DND-41 (cell line): ENCODE measurements at regions not wholly inside any gene's neighbourhood (a gene's known extent, or its start where the extent isn't known, plus 50 kb on each side); places are given as distances from the start of the nearest gene placed in this dataset.

Experiments used
- ATAC-seq: fragments of 200-7000 bp; cut with Tn5 transposase; 3 replicates; pipeline ENCODE4 v1.9.1; 2021; ENCODE audit warnings: low read depth; ENCODE audit not compliant: insufficient read depth
- DNase-seq: peaks from one replicate; pipeline ENCODE4 v3.0.0-alpha.2; 2020
- H2AFZ ChIP-seq: 2 replicates; pipeline ENCODE4 v1.6.0; 2012; ENCODE audit warnings: low read depth, low read length
- H3K27ac ChIP-seq: 2 replicates; pipeline ENCODE4 v1.5.1; 2012; ENCODE audit warnings: low read length, inconsistent platforms
- H3K27me3 ChIP-seq: fragments of 200-600 bp; sonication (generic); 2 replicates; pipeline ENCODE4 v1.6.0; 2012; ENCODE audit warnings: low read length, mild to moderate bottlenecking, inconsistent platforms; ENCODE audit not compliant: insufficient read depth, poor library complexity
- H3K36me3 ChIP-seq: 2 replicates; pipeline ENCODE4 v1.5.1; 2012; ENCODE audit warnings: low read length, inconsistent platforms; ENCODE audit not compliant: insufficient read depth
- H3K4me1 ChIP-seq: 2 replicates; pipeline ENCODE4 v1.5.1; 2012; ENCODE audit warnings: mild to moderate bottlenecking, low read length; ENCODE audit not compliant: insufficient read depth
- H3K4me2 ChIP-seq: 2 replicates; pipeline ENCODE4 v1.6.0; 2012; ENCODE audit warnings: mild to moderate bottlenecking, moderate library complexity, low read length, inconsistent platforms; ENCODE audit not compliant: insufficient read depth
- H3K4me3 ChIP-seq, 2 experiments: fragments of 200-600 bp in 1 of 2; shearing (Covaris generic) in 1 of 2; 2 replicates each; pipeline ENCODE4 v1.5.1; 2012 to 2016; ENCODE audit warnings: inconsistent platforms in 2 of 2, low read length in 2 of 2, mild to moderate bottlenecking in 2 of 2, low read depth in 1 of 2, moderate library complexity in 1 of 2
- H3K79me2 ChIP-seq: 2 replicates; pipeline ENCODE4 v1.6.0; 2012; ENCODE audit warnings: low read length, inconsistent platforms; ENCODE audit not compliant: insufficient read depth
- H3K9ac ChIP-seq: 2 replicates; pipeline ENCODE4 v1.6.0; 2012; ENCODE audit warnings: low read depth, mild to moderate bottlenecking, inconsistent platforms, low read length, moderate library complexity
- H3K9me3 ChIP-seq: 2 replicates; pipeline ENCODE4 v1.5.1; 2012; ENCODE audit warnings: low read length, moderate library complexity, mild to moderate bottlenecking, inconsistent platforms; ENCODE audit not compliant: insufficient read depth, severe bottlenecking
- H4K20me1 ChIP-seq: 2 replicates; pipeline ENCODE4 v1.6.0; 2012; ENCODE audit warnings: low read length; ENCODE audit not compliant: insufficient read depth
- CTCF ChIP-seq: IDR thresholded peaks from 2 replicates; pipeline ENCODE4 v1.5.1; 2012; ENCODE audit warnings: borderline replicate concordance, low read length, moderate library complexity, mild to moderate bottlenecking; ENCODE audit not compliant: poor library complexity, severe bottlenecking; ENCODE audit errors: extremely low read depth
- EZH2 ChIP-seq: IDR thresholded peaks from 3 replicates; pipeline ENCODE4 v1.6.1; 2012; ENCODE audit warnings: borderline replicate concordance, low read depth, mild to moderate bottlenecking, moderate library complexity, low read length, inconsistent platforms; ENCODE audit not compliant: severe bottlenecking

DNA sequence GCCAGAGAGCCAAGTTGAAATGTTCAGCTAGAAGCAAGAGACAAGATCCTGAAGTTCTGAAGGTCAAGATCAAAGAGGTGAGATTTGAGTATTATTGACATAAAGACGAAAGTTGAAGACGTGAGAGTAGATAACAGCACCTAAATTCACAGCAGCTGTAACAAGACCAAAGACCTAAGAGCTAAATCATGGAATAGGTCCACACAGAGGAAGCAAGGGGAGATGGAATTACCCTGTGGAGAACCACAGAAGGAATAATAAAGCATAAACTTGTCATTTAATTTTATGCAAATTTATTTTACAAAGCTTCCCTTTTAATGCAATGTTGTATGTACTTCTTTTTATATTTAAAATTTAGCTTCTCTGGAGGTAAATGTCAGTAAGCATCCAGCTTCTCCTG, 523.7 kb downstream of the NR2F1-AS1 start:
- Histone ChIP-seq H4K20me1 (no peaks in the 10 kb centered on the region), H3K36me3 (no peaks in the 10 kb centered on the region), H3K27ac (no peak overlapping the region), H3K9me3 (no peaks in the 10 kb centered on the region), H3K4me3 (no peak overlapping the region), H3K4me1 (no peaks in the 10 kb centered on the region), H2AFZ (no peak overlapping the region), H3K27me3 (no peaks in the 10 kb centered on the region), H3K4me2 (no peak overlapping the region), H3K9ac (no peak overlapping the region), H3K79me2 (no peaks in the 10 kb centered on the region)
- DNase-seq: no peak
- no peak for TF ChIP-seq CTCF
- TF ChIP-seq EZH2: no peak
- ATAC-seq: no peak

- no peaks in the 10 kb centered on the region for H3K4me1 ChIP-seq
- no peak for TF ChIP-seq EZH2
- TF ChIP-seq CTCF: no peak
- H3K9ac ChIP-seq: no peak overlapping the region
- H3K27me3 ChIP-seq: no peaks in the 10 kb centered on the region
- H4K20me1 ChIP-seq: no peaks in the 10 kb centered on the region
- H3K79me2 ChIP-seq: no peaks in the 10 kb centered on the region
- DNase-seq (no peak), ATAC-seq (no peak)
- no peak overlapping the region for H3K4me2 ChIP-seq
- H3K36me3 ChIP-seq: no peaks in the 10 kb centered on the region
- H3K9me3 ChIP-seq: no peaks in the 10 kb centered on the region
- H3K27ac ChIP-seq: no peak overlapping the region
- no peak overlapping the region for H3K4me3 ChIP-seq
- H2AFZ ChIP-seq: no peak overlapping the region
These were observed 525.0 kb downstream of the NR2F1-AS1 start for GRCh38 chr5:93055971-93056370.

DNA sequence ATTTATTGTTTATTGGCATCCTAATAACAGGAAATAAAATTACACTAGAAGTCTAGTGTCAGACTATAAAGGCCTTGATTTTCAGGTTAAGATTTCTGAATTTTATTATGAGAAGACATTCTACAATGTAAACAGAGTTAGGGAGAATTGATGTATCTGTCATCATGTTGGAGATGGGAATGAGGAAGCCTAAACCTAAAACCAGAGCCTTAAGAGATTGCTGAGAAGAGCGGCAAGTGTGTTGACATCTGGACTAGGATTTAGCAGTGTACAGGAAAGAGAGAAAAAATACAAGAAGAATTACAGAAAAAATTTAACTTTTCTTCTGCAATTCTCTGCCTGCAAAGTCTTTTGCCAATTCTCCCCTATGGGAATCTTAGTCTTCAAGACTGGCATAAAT, 525.5 kb downstream of the NR2F1-AS1 start:
- no peak for ATAC-seq
- no peak overlapping the region for H2AFZ ChIP-seq

More for the DNA sequence above, 525.5 kb downstream of the NR2F1-AS1 start:
- Histone ChIP-seq H3K36me3 (no peaks in the 10 kb centered on the region), H3K27ac (no peak overlapping the region), H3K9me3 (no peaks in the 10 kb centered on the region), H3K4me2 (no peak overlapping the region), H3K9ac (no peak overlapping the region), H3K27me3 (no peaks in the 10 kb centered on the region), H4K20me1 (no peaks in the 10 kb centered on the region), H3K4me1 (no peaks in the 10 kb centered on the region), H3K4me3 (no peak overlapping the region), H3K79me2 (no peaks in the 10 kb centered on the region)
- TF ChIP-seq CTCF: no peak
- no peak for TF ChIP-seq EZH2
- no peak for DNase-seq
